Colonic mucosa (tissue), 4 donors: ENCODE measurements at regions not wholly inside any gene's neighbourhood (a gene's known extent, or its start where the extent isn't known, plus 50 kb on each side); places are given as distances from the start of the nearest gene placed in this dataset.

Source experiments
- DNase-seq: peaks from one replicate; pipeline ENCODE4 v3.0.0-alpha.2; 2020
- H3K27ac ChIP-seq: fragments of 200-600 bp; one replicate; pipeline ENCODE4 v1.8.0; 2021
- H3K27me3 ChIP-seq: fragments of 200-600 bp; one replicate; pipeline ENCODE4 v1.8.0; 2021
- H3K36me3 ChIP-seq: fragments of 200-600 bp; one replicate; pipeline ENCODE4 v1.8.0; 2021
- H3K4me1 ChIP-seq: fragments of 200-600 bp; one replicate; pipeline ENCODE4 v1.8.0; 2021; ENCODE audit warnings: mild to moderate bottlenecking
- H3K4me3 ChIP-seq: fragments of 200-600 bp; one replicate; pipeline ENCODE4 v1.8.0; 2021
- H3K9ac ChIP-seq, 2 donors: one replicate each; pipeline ENCODE4 v1.7.0; 2013; ENCODE audit warnings: control low read depth in 2 of 2, low read depth in 2 of 2, low read length in 2 of 2
- H3K9me3 ChIP-seq: fragments of 200-600 bp; one replicate; pipeline ENCODE4 v1.8.0; 2021
- CTCF ChIP-seq: fragments of 200-600 bp; IDR thresholded peaks from one replicate; pipeline ENCODE4 v1.8.0; 2022; ENCODE audit warnings: antibody characterized with exemption, mild to moderate bottlenecking
- intact Hi-C: fragments of 100-400 bp; cut with DNase I; formaldehyde crosslinking; loops from one replicate; pipeline ENCODE4 v1.14.1; 2022
- donor health status: healthy.
- donor health status: DM: no; HTN: no; CAD: no.
- donor health status: DM: no; HTN: no; CAD: no.

GRCh38 chr1:106889583-106889982 is 166.9 kb upstream of the PRMT6 start:
- no peak for DNase-seq
- Histone ChIP-seq H3K27ac (no peak overlapping the region), H3K36me3 (no peaks in the 10 kb centered on the region), H3K9me3 (no peaks in the 10 kb centered on the region), H3K4me3 (no peak overlapping the region), H3K9ac (no peak overlapping the region), H3K4me1 (no peaks in the 10 kb centered on the region), H3K27me3 (peaks cover 4% of the 10 kb centered on the region)
- intact Hi-C loops, result no loop called here
- no peak for TF ChIP-seq CTCF

GRCh38 chr1:106897976-106898375 is 158.5 kb upstream of the PRMT6 start:
- no peak for DNase-seq
- intact Hi-C loops, result no loop called here
- H3K27me3 ChIP-seq, result peaks cover 4% of the 10 kb centered on the region
- H3K36me3 ChIP-seq, result no peaks in the 10 kb centered on the region
- H3K9me3 ChIP-seq, result no peaks in the 10 kb centered on the region
- H3K4me1 ChIP-seq, result no peaks in the 10 kb centered on the region
- no peak for TF ChIP-seq CTCF
- H3K27ac ChIP-seq, result no peak overlapping the region
- H3K9ac ChIP-seq, result no peak overlapping the region
- H3K4me3 ChIP-seq, result no peak overlapping the region

- Histone ChIP-seq H3K9ac (no peak overlapping the region), H3K4me1 (no peaks in the 10 kb centered on the region), H3K27me3 (no peaks in the 10 kb centered on the region), H3K4me3 (no peak overlapping the region), H3K9me3 (no peaks in the 10 kb centered on the region), H3K27ac (no peak overlapping the region), H3K36me3 (no peaks in the 10 kb centered on the region)
- no peak for TF ChIP-seq CTCF
- intact Hi-C loops, result no loop called here
- no peak for DNase-seq
Observed at GRCh38 chr1:106899644-106900043, 156.8 kb upstream of the PRMT6 start.

GRCh38 chr1:106907795-106908194 is 148.7 kb upstream of the PRMT6 start:
- Histone ChIP-seq H3K9me3 (no peaks in the 10 kb centered on the region), H3K27ac (no peak overlapping the region), H3K4me3 (no peak overlapping the region), H3K9ac (no peak overlapping the region), H3K27me3 (no peaks in the 10 kb centered on the region), H3K4me1 (no peaks in the 10 kb centered on the region), H3K36me3 (no peaks in the 10 kb centered on the region)
- DNase-seq, result no peak
- intact Hi-C loops, result no loop called here
- no peak for TF ChIP-seq CTCF

- Histone ChIP-seq H3K27ac (no peak overlapping the region), H3K4me3 (no peak overlapping the region), H3K9me3 (no peaks in the 10 kb centered on the region), H3K27me3 (no peaks in the 10 kb centered on the region), H3K4me1 (no peaks in the 10 kb centered on the region), H3K36me3 (no peaks in the 10 kb centered on the region), H3K9ac (no peak overlapping the region)
- no peak for DNase-seq
- intact Hi-C loops, result no loop called here
- TF ChIP-seq CTCF, result no peak
Observed at GRCh38 chr1:106908689-106909088, 147.8 kb upstream of the PRMT6 start.

- TF ChIP-seq CTCF, result no peak
- H3K36me3 ChIP-seq, result no peaks in the 10 kb centered on the region
- no peak for DNase-seq
- H3K27me3 ChIP-seq, result no peaks in the 10 kb centered on the region
- no peak overlapping the region for H3K4me3 ChIP-seq
- no peaks in the 10 kb centered on the region for H3K9me3 ChIP-seq
- H3K4me1 ChIP-seq, result no peaks in the 10 kb centered on the region
- intact Hi-C loops, result no loop called here
- no peak overlapping the region for H3K27ac ChIP-seq
- H3K9ac ChIP-seq, result no peak overlapping the region
Observed at GRCh38 chr1:106910798-106911197, 145.7 kb upstream of the PRMT6 start.
